ENCODE measurements at regions not wholly inside any gene's neighbourhood (a gene's known extent, or its start where the extent isn't known, plus 50 kb on each side); places are given as distances from the start of the nearest gene placed in this dataset.

- DNase-seq, result no peak
- intact Hi-C loops (cut with micrococcal nuclease), result no loop called here
- no peak for ATAC-seq
Measured at GRCh38 chr11:92670308-92670890, 299.1 kb upstream of the MTNR1B start.

DNA sequence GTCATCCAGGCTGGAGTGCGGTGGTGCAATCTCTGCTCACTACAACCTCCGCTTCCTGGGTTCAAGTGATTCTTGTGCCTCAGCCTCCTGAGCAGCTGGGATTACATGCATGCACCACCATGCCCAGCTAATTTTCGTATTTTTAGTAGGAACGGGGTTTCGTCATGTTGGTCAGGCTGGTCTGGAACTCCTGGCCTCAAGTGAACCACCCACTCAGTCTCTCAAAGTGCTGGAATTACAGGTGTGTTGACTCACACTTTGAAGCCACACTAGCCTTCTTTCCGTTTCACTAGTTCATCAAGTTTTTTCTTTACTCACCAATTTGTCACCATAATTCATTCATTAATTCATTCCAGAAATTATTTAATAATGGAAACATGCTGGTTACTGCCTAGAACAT, 298.4 kb upstream of the MTNR1B start:
- no peak for DNase-seq
- ATAC-seq, result no peak
- intact Hi-C loops (cut with micrococcal nuclease), result no loop called here

DNA sequence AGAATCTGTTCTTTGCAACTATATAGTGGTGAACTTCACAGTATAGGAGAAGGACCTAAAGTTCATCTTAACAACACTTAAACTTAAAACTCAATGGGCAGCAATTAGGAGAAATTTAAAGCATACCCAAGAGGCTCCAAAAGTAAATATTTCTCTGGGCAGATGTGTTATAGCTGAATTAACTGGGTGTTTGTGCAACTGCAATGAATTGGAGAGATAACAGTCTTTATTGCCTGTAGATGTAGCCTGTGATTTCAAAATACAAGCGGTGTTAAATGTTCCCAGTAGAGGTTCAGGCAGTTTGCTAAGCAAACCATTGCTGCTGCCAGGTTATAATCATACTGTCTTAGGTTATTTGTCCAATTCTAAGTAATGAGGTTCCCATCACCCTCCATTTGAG, 294.1 kb upstream of the MTNR1B start:
- no peak for DNase-seq
- intact Hi-C loops (cut with micrococcal nuclease), result no loop called here
- no peak for ATAC-seq

DNA sequence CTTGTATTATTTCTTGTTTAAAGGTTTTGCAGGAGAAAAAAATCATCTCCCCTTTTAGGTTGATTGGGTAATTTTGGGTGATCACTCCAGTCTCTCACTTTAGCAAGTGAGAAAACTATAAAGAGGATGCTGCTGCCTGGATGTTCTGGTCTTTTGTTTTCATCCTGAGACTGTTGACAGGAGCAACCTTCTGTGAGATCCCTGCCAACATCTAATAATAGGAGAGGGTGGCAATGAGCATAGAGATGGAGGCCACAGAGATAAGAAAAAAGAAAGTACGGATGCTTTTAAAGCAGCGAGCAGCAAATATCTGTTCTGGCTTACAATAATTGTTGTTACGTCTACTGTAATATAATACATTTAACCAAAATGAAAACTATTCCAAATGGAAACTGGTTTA, 293.6 kb upstream of the MTNR1B start:
- ATAC-seq (peak; percentile 98), DNase-seq (no peak)
- intact Hi-C loops (cut with micrococcal nuclease), result no loop called here

GRCh38 chr11:92678008-92678611, 291.3 kb upstream of the MTNR1B start:
- intact Hi-C loops (cut with micrococcal nuclease), result no loop called here
- DNase-seq (no peak), ATAC-seq (no peak)

- no peak for DNase-seq
- ATAC-seq, result no peak
- intact Hi-C loops (cut with micrococcal nuclease), result no loop called here
Measured at GRCh38 chr11:92681586-92681985, 287.9 kb upstream of the MTNR1B start.

GRCh38 chr11:92682136-92682535, 287.3 kb upstream of the MTNR1B start:
- intact Hi-C loops (cut with micrococcal nuclease), result no loop called here
- no peak for DNase-seq
- no peak for ATAC-seq

DNA sequence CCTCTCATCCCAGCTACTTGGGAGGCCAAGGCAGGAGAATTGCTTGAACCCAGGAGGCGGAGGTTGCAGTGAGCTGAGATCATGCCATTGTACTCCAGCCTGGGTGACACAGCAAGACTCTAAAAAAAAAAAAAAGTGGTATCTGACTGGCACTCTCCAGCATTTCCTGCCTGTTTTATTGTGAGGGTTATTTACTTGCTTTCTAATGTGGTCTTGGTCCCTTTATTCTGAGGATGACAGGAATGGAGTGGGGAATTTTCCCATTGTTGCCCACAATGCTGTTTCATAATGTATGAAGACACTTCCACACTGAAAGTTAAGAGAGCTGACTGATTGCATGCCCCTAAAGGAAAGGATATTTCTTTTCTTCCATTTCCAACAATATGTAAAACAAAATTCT, 286.5 kb upstream of the MTNR1B start:
- intact Hi-C loops (cut with micrococcal nuclease), result no loop called here
- no peak for DNase-seq
- no peak for ATAC-seq

DNA sequence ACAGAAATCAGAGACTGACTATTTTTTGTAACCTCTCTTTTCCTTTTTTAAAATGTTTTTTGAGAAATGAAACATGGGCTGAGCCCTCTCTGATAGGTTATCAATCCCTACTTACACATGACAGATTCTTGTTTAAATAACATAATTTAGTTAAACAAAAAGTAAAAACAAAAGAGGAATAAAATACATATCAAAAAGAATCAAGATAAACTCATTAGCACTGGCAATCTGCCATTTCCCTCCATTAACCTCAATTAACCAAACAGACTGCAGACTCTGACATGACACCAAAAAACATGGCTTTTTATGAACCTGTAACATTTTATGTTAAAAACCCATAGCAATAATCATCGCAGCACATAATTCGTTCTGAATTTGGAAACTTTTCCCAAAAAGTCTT, 284.4 kb upstream of the MTNR1B start:
- intact Hi-C loops (cut with micrococcal nuclease), result no loop called here
- no peak for ATAC-seq
- no peak for DNase-seq

- ATAC-seq, result no peak
- DNase-seq, result no peak
- intact Hi-C loops (cut with micrococcal nuclease), result no loop called here
Measured at GRCh38 chr11:92687724-92688123, 281.7 kb upstream of the MTNR1B start.

DNA sequence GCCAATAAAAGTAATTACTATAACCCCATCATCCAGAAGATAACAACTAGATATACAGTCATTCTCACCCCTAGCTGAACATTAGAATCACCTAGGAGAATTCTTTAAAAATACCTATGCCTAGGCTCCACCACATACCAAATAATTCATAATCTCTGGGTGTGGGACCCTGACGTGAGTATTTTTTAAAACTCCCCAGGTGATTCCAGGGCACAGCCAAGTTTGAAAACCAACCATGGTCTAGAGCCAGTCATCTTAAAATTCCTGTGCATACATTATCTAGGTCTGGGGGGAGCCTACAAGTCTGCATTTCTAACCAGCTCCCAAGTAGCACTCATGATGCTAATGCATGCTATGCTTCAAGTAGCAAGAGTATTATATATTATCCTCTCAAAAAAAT, 281.0 kb upstream of the MTNR1B start:
- intact Hi-C loops (cut with micrococcal nuclease), result no loop called here
- ATAC-seq (no peak), DNase-seq (no peak)

DNA sequence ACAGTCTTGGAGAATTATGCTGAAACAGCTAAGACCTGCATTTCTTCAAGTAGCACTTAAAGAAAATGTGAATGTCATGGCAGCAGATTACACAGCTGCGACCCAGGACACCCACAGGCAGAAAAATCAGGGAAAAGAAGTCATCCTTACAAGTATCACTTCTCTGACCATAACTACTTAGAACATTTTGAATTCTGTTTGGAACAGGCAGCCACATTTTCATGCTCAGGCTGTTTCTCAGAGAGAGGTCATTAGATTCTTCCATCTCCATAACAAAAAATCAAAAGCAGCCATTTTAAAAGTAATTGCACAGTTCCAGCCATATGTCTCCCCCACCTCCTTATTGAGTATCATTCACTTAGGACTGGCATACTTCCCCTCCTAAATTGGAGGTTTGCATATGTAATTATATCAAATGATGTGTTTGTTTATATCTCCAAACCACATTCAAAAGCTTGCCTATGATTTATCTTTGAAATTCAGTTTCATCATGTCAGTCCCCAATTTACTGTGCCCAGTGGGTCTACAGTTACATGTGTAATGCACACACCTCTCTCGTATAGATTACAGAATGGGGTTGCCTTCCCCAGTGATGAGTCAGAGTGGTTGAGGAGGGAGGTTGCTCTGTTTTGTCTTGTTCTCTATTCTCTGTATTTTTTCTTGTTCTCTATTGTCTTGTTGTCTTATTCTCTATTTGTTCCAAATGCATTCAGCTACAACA, 276.5 kb upstream of the MTNR1B start:
- no peak for DNase-seq
- intact Hi-C loops (cut with micrococcal nuclease), result no loop called here
- ATAC-seq, result no peak

- ATAC-seq (no peak), DNase-seq (no peak)
- intact Hi-C loops (cut with micrococcal nuclease), result no loop called here
Measured at GRCh38 chr11:92696076-92696475, 273.4 kb upstream of the MTNR1B start.

DNA sequence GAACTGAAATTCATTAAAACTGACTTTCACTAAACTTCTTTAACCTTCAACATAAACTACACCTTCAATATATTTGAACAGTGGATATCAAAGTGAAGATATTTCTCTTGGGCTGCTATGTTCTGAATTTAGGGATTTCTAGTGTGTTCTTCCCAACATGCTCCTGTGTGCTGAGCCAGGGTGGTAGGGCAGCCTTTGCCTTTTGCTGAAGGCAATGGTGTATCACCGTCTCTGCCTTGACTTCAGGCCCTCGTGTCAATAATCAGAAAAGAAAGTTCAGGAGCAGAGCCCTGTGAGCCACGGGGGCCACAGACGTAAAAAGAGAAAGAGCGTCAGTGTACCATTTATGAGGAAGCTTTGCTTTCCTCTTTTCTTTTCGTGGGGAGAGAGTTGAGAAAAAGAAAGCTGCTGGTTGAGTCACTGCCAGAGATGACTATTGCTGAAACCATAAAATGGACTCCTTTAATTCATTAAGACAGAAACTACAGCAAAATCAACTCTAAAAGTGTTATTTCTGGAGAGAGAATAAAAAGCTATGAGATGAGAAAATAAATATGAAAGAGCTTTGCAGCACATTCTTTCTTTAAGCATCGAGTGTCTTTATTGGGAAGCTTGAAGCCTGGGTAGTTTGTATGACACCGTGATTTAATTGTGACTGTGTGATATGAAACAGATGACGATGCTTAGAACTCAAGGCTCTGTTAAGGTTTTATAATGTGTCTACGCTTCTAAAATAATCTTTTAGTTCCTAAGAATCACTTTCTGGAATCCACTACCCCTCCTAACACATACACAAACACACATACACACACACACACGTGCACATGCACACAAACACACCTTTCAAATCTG, 271.8 kb upstream of the MTNR1B start:
- ATAC-seq (no peak), DNase-seq (no peak)
- intact Hi-C loops (cut with micrococcal nuclease), result no loop called here

GRCh38 chr11:92698742-92699141, 270.7 kb upstream of the MTNR1B start:
- ATAC-seq, result no peak

GRCh38 chr11:92702037-92702804, 267.2 kb upstream of the MTNR1B start:
- intact Hi-C loops (cut with micrococcal nuclease), result no loop called here
- ATAC-seq, result no peak
- no peak for DNase-seq

More at GRCh38 chr11:92698742-92699141, 270.7 kb upstream of the MTNR1B start:
- no peak for DNase-seq
- intact Hi-C loops (cut with micrococcal nuclease), result no loop called here

- intact Hi-C loops (cut with micrococcal nuclease), result no loop called here
- ATAC-seq (no peak), DNase-seq (no peak)
Measured at GRCh38 chr11:92702805-92703448, 266.5 kb upstream of the MTNR1B start.

GRCh38 chr11:92703449-92703830, 266.0 kb upstream of the MTNR1B start:
- intact Hi-C loops (cut with micrococcal nuclease), result no loop called here
- DNase-seq (no peak), ATAC-seq (peak; percentile 23)

GRCh38 chr11:92707173-92707619, 262.3 kb upstream of the MTNR1B start:
- intact Hi-C loops (cut with micrococcal nuclease), result no loop called here
- DNase-seq, result no peak
- peak; percentile 60 for ATAC-seq
